PC-9 (cell line): ENCODE measurements at regions not wholly inside any gene's neighbourhood (a gene's known extent, or its start where the extent isn't known, plus 50 kb on each side); places are given as distances from the start of the nearest gene placed in this dataset.

ENCODE experiments used
- EZH2 ChIP-seq: fragments of 200-600 bp; sonication (generic); IDR thresholded peaks from 2 replicates; pipeline ENCODE4 v1.8.0; 2017; ENCODE audit warnings: antibody characterized with exemption, low read depth
- TF ChIP-seq, protein P1 (sequence below): fragments of 200-600 bp; sonication (generic); conservative IDR thresholded peaks from 2 replicates; pipeline ENCODE4 v1.6.1; 2017; ENCODE audit warnings: mixed run types, antibody characterized with exemption, mild to moderate bottlenecking, moderate library complexity

- TF ChIP-seq EZH2, result no peak
- TF ChIP-seq, protein P1, sequence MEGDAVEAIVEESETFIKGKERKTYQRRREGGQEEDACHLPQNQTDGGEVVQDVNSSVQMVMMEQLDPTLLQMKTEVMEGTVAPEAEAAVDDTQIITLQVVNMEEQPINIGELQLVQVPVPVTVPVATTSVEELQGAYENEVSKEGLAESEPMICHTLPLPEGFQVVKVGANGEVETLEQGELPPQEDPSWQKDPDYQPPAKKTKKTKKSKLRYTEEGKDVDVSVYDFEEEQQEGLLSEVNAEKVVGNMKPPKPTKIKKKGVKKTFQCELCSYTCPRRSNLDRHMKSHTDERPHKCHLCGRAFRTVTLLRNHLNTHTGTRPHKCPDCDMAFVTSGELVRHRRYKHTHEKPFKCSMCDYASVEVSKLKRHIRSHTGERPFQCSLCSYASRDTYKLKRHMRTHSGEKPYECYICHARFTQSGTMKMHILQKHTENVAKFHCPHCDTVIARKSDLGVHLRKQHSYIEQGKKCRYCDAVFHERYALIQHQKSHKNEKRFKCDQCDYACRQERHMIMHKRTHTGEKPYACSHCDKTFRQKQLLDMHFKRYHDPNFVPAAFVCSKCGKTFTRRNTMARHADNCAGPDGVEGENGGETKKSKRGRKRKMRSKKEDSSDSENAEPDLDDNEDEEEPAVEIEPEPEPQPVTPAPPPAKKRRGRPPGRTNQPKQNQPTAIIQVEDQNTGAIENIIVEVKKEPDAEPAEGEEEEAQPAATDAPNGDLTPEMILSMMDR, result no peak
Observed at GRCh38 chr10:131766096-131766495, 134.7 kb upstream of the PPP2R2D start.
